CD4-positive, alpha-beta memory T cell (primary cell): ENCODE measurements at regions not wholly inside any gene's neighbourhood (a gene's known extent, or its start where the extent isn't known, plus 50 kb on each side); places are given as distances from the start of the nearest gene placed in this dataset.
"Not testable (repeated sequence)": the region's sequence is repeated elsewhere in the genome, so short reads cannot be mapped to it uniquely, and the experiment has no call there.

Source experiments
- CTCF ChIA-PET: fragments of 350-600 bp; sonication (Branson Sonifier 250); formaldehyde crosslinking; loops from one replicate; lab custom pipeline; 2021; ENCODE audit warnings: inconsistent platforms; ENCODE audit not compliant: partially characterized antibody; lab: Charles Lee
- POLR2A ChIA-PET: fragments of 350-600 bp; sonication (Branson Sonifier 250); formaldehyde crosslinking; loops from one replicate; lab custom pipeline; 2021; ENCODE audit not compliant: partially characterized antibody; lab: Charles Lee
- DNase-seq, 5 donors: peaks; one replicate each; pipeline versions ENCODE4 v3.0.0 to v3.0.0-alpha.2; 2020 to 2022; ENCODE audit warnings: mixed read lengths in 1 of 5
- H3K27ac ChIP-seq: one replicate; pipeline ENCODE4 v1.7.0; 2013; ENCODE audit warnings: low read depth, low read length
- H3K27me3 ChIP-seq: 2 replicates; pipeline ENCODE4 v1.7.0; 2013; ENCODE audit warnings: mild to moderate bottlenecking, low read length, moderate library complexity; ENCODE audit not compliant: insufficient read depth
- H3K36me3 ChIP-seq: 2 replicates; pipeline ENCODE4 v1.7.0; 2013; ENCODE audit warnings: mild to moderate bottlenecking, low read length, moderate library complexity; ENCODE audit not compliant: insufficient read depth
- H3K4me1 ChIP-seq: 2 replicates; pipeline ENCODE4 v1.7.0; 2013; ENCODE audit warnings: mild to moderate bottlenecking, low read length, moderate library complexity; ENCODE audit not compliant: insufficient read depth
- H3K4me3 ChIP-seq, 2 donors: one replicate each; pipeline ENCODE4 v1.7.0; 2013; ENCODE audit warnings: low read length in 2 of 2, mild to moderate bottlenecking in 1 of 2
- H3K9me3 ChIP-seq, 2 donors: one replicate each; pipeline ENCODE4 v1.7.0; 2013; ENCODE audit warnings: low read length in 2 of 2, control low read depth in 1 of 2; ENCODE audit not compliant: control insufficient read depth in 1 of 2
- H3K27ac Mint-ChIP-seq, 7 donors: one replicate each; pipeline ENCODE4 v1.8.0; 2020 to 2021; ENCODE audit warnings: mixed read lengths in 7 of 7, mild to moderate bottlenecking in 6 of 7, inconsistent platforms in 3 of 7, moderate library complexity in 3 of 7
- H3K27me3 Mint-ChIP-seq, 2 donors: one replicate each; pipeline ENCODE4 v1.8.0; 2020 to 2021; ENCODE audit warnings: mixed read lengths in 2 of 2
- H3K36me3 Mint-ChIP-seq, 2 donors: one replicate each; pipeline ENCODE4 v1.8.0; 2020 to 2021; ENCODE audit warnings: mixed read lengths in 2 of 2, inconsistent platforms in 1 of 2, mild to moderate bottlenecking in 1 of 2
- H3K4me1 Mint-ChIP-seq, 4 donors: one replicate each; pipeline ENCODE4 v1.8.0; 2020 to 2021; ENCODE audit warnings: mixed read lengths in 4 of 4, mild to moderate bottlenecking in 1 of 4
- H3K4me3 Mint-ChIP-seq, 8 donors: one replicate each; pipeline ENCODE4 v1.8.0; 2020 to 2021; ENCODE audit warnings: mixed read lengths in 8 of 8, mild to moderate bottlenecking in 7 of 8, moderate library complexity in 6 of 8, inconsistent platforms in 3 of 8
- H3K9me3 Mint-ChIP-seq, 8 donors: one replicate each; pipeline ENCODE4 v1.8.0; 2020 to 2021; ENCODE audit warnings: mixed read lengths in 8 of 8, mild to moderate bottlenecking in 5 of 8, inconsistent platforms in 3 of 8, moderate library complexity in 1 of 8
- intact Hi-C: fragments of 100-400 bp; cut with micrococcal nuclease; formaldehyde crosslinking; loops from one replicate; pipeline ENCODE4 v1.15.1; 2023

- H3K4me3 ChIP-seq: no peak overlapping the region
- POLR2A ChIA-PET: interaction anchor here (0.6 to 1.7 kb wide), 2 partner anchors 8 to 328 kb away, joined by 3 to 6 read pairs; no protein-coding TSS in a partner anchor
- peaks cover 32 to 77% (median 54%) of the 10 kb centered on the region in 4 donors for H3K4me1 Mint-ChIP-seq
- no peak for DNase-seq
- no peaks in the 10 kb centered on the region for H3K36me3 ChIP-seq
- H3K27ac Mint-ChIP-seq: peak overlapping the region in 3 of 7 donors; percentile 77 to 83 (median 83)
- peaks cover 38% of the 10 kb centered on the region for H3K4me1 ChIP-seq
- peak overlapping the region in 3 of 8 donors; percentile 29 to 59 (median 44) for H3K4me3 Mint-ChIP-seq
- no peaks in the 10 kb centered on the region for H3K9me3 Mint-ChIP-seq
- intact Hi-C loops: no loop called here
- H3K27me3 Mint-ChIP-seq: no peaks in the 10 kb centered on the region
- H3K36me3 Mint-ChIP-seq: peaks cover 0 to 4% of the 10 kb centered on the region in 2 donors
- H3K9me3 ChIP-seq: no peaks in the 10 kb centered on the region
- H3K27ac ChIP-seq: no peak overlapping the region
- CTCF ChIA-PET: interaction anchor here (1.6 to 25.5 kb wide), 3 partner anchors 5 to 31 kb away, joined by 4 to 775 read pairs (median 775); no protein-coding TSS in a partner anchor
- H3K27me3 ChIP-seq: no peaks in the 10 kb centered on the region
Observed at GRCh38 chr7:142470544-142470830, 212.6 kb upstream of the PRSS58 start.

- Histone ChIP-seq H3K9me3 (no peaks in the 10 kb centered on the region), H3K4me3 (no peak overlapping the region), H3K27ac (no peak overlapping the region), H3K27me3 (no peaks in the 10 kb centered on the region), H3K4me1 (peaks cover 33% of the 10 kb centered on the region), H3K36me3 (no peaks in the 10 kb centered on the region)
- Mint-ChIP-seq H3K4me3 (peak overlapping the region in 7 of 8 donors; percentile 6 to 59 (median 44)), H3K4me1 (peaks cover 29 to 73% (median 52%) of the 10 kb centered on the region in 4 donors), H3K27me3 (no peaks in the 10 kb centered on the region), H3K36me3 (peaks cover 0 to 4% of the 10 kb centered on the region in 2 donors), H3K27ac (peak overlapping the region in 2 of 7 donors; percentile 77 to 83), H3K9me3 (no peaks in the 10 kb centered on the region)
- ChIA-PET POLR2A (interaction anchor here (0.6 to 1.7 kb wide), 5 partner anchors 8 to 330 kb away, joined by 3 to 8 read pairs (median 3); no protein-coding TSS in a partner anchor), CTCF (interaction anchor here (1.6 to 25.5 kb wide), 3 partner anchors 4 to 30 kb away, joined by 4 to 775 read pairs (median 775); no protein-coding TSS in a partner anchor)
- intact Hi-C loops: no loop called here
- DNase-seq: no peak
Observed at GRCh38 chr7:142469696-142470543, 212.1 kb upstream of the PRSS58 start.

GRCh38 chr7:142468871-142469665 is 211.2 kb upstream of the PRSS58 start:
- intact Hi-C loops: no loop called here
- Mint-ChIP-seq H3K4me1 (peaks cover 26 to 72% (median 48%) of the 10 kb centered on the region in 4 donors), H3K9me3 (no peaks in the 10 kb centered on the region), H3K4me3 (peak overlapping the region in 6 of 8 donors; percentile 22 to 51 (median 37)), H3K27me3 (no peaks in the 10 kb centered on the region), H3K36me3 (peaks cover 0 to 4% of the 10 kb centered on the region in 2 donors), H3K27ac (peak overlapping the region in 2 of 7 donors; percentile 31 to 63)
- H3K9me3 ChIP-seq: no peaks in the 10 kb centered on the region
- H3K4me3 ChIP-seq: no peak overlapping the region
- no peak overlapping the region for H3K27ac ChIP-seq
- H3K4me1 ChIP-seq: peaks cover 29% of the 10 kb centered on the region
- CTCF ChIA-PET: interaction anchor here (1.6 to 25.5 kb wide), 3 partner anchors 4 to 30 kb away, joined by 4 to 775 read pairs (median 775); no protein-coding TSS in a partner anchor
- DNase-seq: no peak
- no peaks in the 10 kb centered on the region for H3K27me3 ChIP-seq
- no peaks in the 10 kb centered on the region for H3K36me3 ChIP-seq
- POLR2A ChIA-PET: interaction anchor here (0.6 to 1.9 kb wide), 5 partner anchors 9 to 331 kb away, joined by 3 to 8 read pairs (median 5); no protein-coding TSS in a partner anchor

GRCh38 chr7:142467056-142467655 is 209.3 kb upstream of the PRSS58 start:
- H3K4me1 Mint-ChIP-seq: peaks cover 35 to 74% (median 57%) of the 10 kb centered on the region in 4 donors
- H3K27ac Mint-ChIP-seq: peak overlapping the region in 1 of 7 donors; percentile 52
- H3K27me3 ChIP-seq, H3K27ac ChIP-seq, H3K9me3 ChIP-seq, H3K36me3 ChIP-seq, H3K4me3 ChIP-seq, DNase-seq, H3K36me3 Mint-ChIP-seq, intact Hi-C loops, H3K9me3 Mint-ChIP-seq, H3K27me3 Mint-ChIP-seq: not testable (repeated sequence)
- peak overlapping the region in 1 of 8 donors; percentile 59 for H3K4me3 Mint-ChIP-seq
- POLR2A ChIA-PET: interaction anchor here (1.2 to 1.9 kb wide), 3 partner anchors 8 to 24 kb away, joined by 3 to 5 read pairs (median 4); no protein-coding TSS in a partner anchor
- CTCF ChIA-PET: interaction anchor here (0.7 to 25.5 kb wide), 3 partner anchors 2 to 88 kb away, joined by 3 to 775 read pairs (median 775); no protein-coding TSS in a partner anchor
- peaks cover 41% of the 10 kb centered on the region for H3K4me1 ChIP-seq

- POLR2A ChIA-PET: interaction anchor here (0.7 to 5.4 kb wide), 10 partner anchors 10 to 345 kb away, joined by 3 to 76 read pairs (median 8); no protein-coding TSS in a partner anchor
- Histone ChIP-seq H3K27me3 (no peaks in the 10 kb centered on the region), H3K4me3 (peak overlapping the region; percentile 32 to 34), H3K9me3 (no peaks in the 10 kb centered on the region), H3K4me1 (peaks cover 41% of the 10 kb centered on the region), H3K27ac (peak overlapping the region; percentile 58), H3K36me3 (no peaks in the 10 kb centered on the region)
- Mint-ChIP-seq H3K9me3 (no peaks in the 10 kb centered on the region), H3K4me3 (peak overlapping the region; percentile 78 to 88 (median 86)), H3K27ac (peak overlapping the region; percentile 94 to 98 (median 97)), H3K4me1 (peaks cover 37 to 76% (median 56%) of the 10 kb centered on the region in 4 donors), H3K36me3 (no peaks in the 10 kb centered on the region), H3K27me3 (no peaks in the 10 kb centered on the region)
- CTCF ChIA-PET: interaction anchor here (0.7 to 18.8 kb wide), 19 partner anchors 9 to 161 kb away, joined by 3 to 775 read pairs (median 4); no protein-coding TSS in a partner anchor
- DNase-seq: peak in 3 of 5 donors; percentile 21 to 31 (median 26)
- intact Hi-C loops: loop anchor here (1.0 to 5.0 kb wide), 2 partner anchors 15 to 59 kb away; no protein-coding TSS in a partner anchor
Observed at GRCh38 chr7:142463401-142463850, 205.6 kb upstream of the PRSS58 start.

- no peaks in the 10 kb centered on the region for H3K36me3 ChIP-seq
- peaks cover 43% of the 10 kb centered on the region for H3K4me1 ChIP-seq
- intact Hi-C loops: loop anchor here (1.0 to 5.0 kb wide), 2 partner anchors 36 to 61 kb away; no protein-coding TSS in a partner anchor
- no peaks in the 10 kb centered on the region for H3K27me3 ChIP-seq
- Mint-ChIP-seq H3K27me3 (no peaks in the 10 kb centered on the region), H3K36me3 (no peaks in the 10 kb centered on the region), H3K27ac (peak overlapping the region in 6 of 7 donors; percentile 76 to 98 (median 96)), H3K4me3 (peak overlapping the region in 3 of 8 donors; percentile 86 to 88 (median 88)), H3K4me1 (peaks cover 36 to 70% (median 49%) of the 10 kb centered on the region in 4 donors), H3K9me3 (no peaks in the 10 kb centered on the region)
- DNase-seq: no peak
- ChIA-PET CTCF (interaction anchor here (1.1 to 18.8 kb wide), 11 partner anchors 10 to 350 kb away, joined by 3 to 775 read pairs (median 11); no protein-coding TSS in a partner anchor), POLR2A (interaction anchor here (1.2 to 5.4 kb wide), 6 partner anchors 12 to 347 kb away, joined by 4 to 76 read pairs (median 28); no protein-coding TSS in a partner anchor)
- no peak overlapping the region for H3K27ac ChIP-seq
- no peaks in the 10 kb centered on the region for H3K9me3 ChIP-seq
- no peak overlapping the region for H3K4me3 ChIP-seq
Observed at GRCh38 chr7:142461437-142461836, 203.6 kb upstream of the PRSS58 start.
